Endothelial cell of umbilical vein (primary cell): ENCODE measurements at regions not wholly inside any gene's neighbourhood (a gene's known extent, or its start where the extent isn't known, plus 50 kb on each side); places are given as distances from the start of the nearest gene placed in this dataset.

Experiments used
- BruUV-seq: library from RNA; stranded (reverse); fragments of 400-500 nt; replicated peaks from 2 replicates; lab custom pipeline; 2021; lab: Mats Ljungman, UMichigan
- CTCF ChIA-PET: fragments of 300-600, 350-600 bp; sonication (Branson Sonifier 250); formaldehyde crosslinking; loops from one replicate; lab custom pipeline; 2021; ENCODE audit warnings: antibody characterized with exemption, inconsistent platforms; lab: Charles Lee
- POLR2A ChIA-PET: fragments of 300-600, 350-600 bp; sonication (Branson Sonifier 250); formaldehyde crosslinking; loops from one replicate; lab custom pipeline; 2021; ENCODE audit warnings: antibody characterized with exemption, inconsistent platforms; lab: Charles Lee
- DNase-seq: peaks from one replicate; pipeline ENCODE4 v3.0.0-alpha.2; 2011; ENCODE audit warnings: low read depth, low spot score
- FAIRE-seq: peaks from 2 replicates; lab custom pipeline; 2011; peaks lifted over from hg19 to GRCh38; lab: Jason Lieb, UNC
- H2AFZ ChIP-seq: 2 replicates; pipeline ENCODE4 v1.6.0; 2012; ENCODE audit warnings: low read depth, low read length, control low read depth, inconsistent platforms
- H3K27ac ChIP-seq: 2 replicates; pipeline ENCODE4 v1.5.1; 2011; ENCODE audit warnings: low read depth, mild to moderate bottlenecking, control low read depth, low read length, moderate library complexity; ENCODE audit not compliant: insufficient read depth
- H3K27me3 ChIP-seq, 2 experiments: 2 replicates each; pipeline versions ENCODE4 v1.6.0 to v1.6.1; 2011; ENCODE audit warnings: low read length in 2 of 2, mixed read lengths in 1 of 2; ENCODE audit not compliant: control insufficient read depth in 2 of 2, insufficient read depth in 2 of 2
- H3K36me3 ChIP-seq, 2 experiments: 2 replicates in 1 of 2; 3 replicates in 1 of 2; pipeline ENCODE4 v1.5.1; 2011; ENCODE audit warnings: low read length in 2 of 2, mild to moderate bottlenecking in 1 of 2, moderate library complexity in 1 of 2; ENCODE audit not compliant: control insufficient read depth in 2 of 2, insufficient read depth in 2 of 2; ENCODE audit errors: extremely low read depth in 1 of 2
- H3K4me1 ChIP-seq: 3 replicates; pipeline ENCODE4 v1.5.1; 2011; ENCODE audit warnings: mild to moderate bottlenecking, low read length; ENCODE audit not compliant: control insufficient read depth, insufficient read depth; ENCODE audit errors: extremely low read depth
- H3K4me2 ChIP-seq: 2 replicates; pipeline ENCODE4 v1.6.1; 2011; ENCODE audit warnings: low read length, control low read depth, mixed read lengths; ENCODE audit not compliant: insufficient read depth
- H3K4me3 ChIP-seq, 3 experiments: fragments of 200-600 bp in 1 of 3; sonication (generic), shearing (Covaris generic) in 1 of 3; replicated peaks in 1 of 3; 2 replicates each; pipeline ENCODE4 v1.5.1; 2011 to 2016; ENCODE audit warnings: control low read depth in 3 of 3, low read length in 3 of 3, mild to moderate bottlenecking in 2 of 3, inconsistent platforms in 1 of 3, low read depth in 1 of 3, moderate library complexity in 1 of 3; ENCODE audit not compliant: insufficient read depth in 1 of 3
- H3K79me2 ChIP-seq: 2 replicates; pipeline ENCODE4 v1.6.0; 2012; ENCODE audit warnings: low read length, inconsistent platforms; ENCODE audit not compliant: control insufficient read depth, insufficient read depth
- H3K9ac ChIP-seq: replicated peaks from 2 replicates; pipeline ENCODE3; 2011; ENCODE audit warnings: low read length, control low read depth; ENCODE audit not compliant: insufficient read depth; ENCODE audit errors: extremely low read depth
- H3K9me1 ChIP-seq: replicated peaks from 3 replicates; pipeline ENCODE4 v1.6.0; 2011; ENCODE audit warnings: mild to moderate bottlenecking, low read length; ENCODE audit not compliant: control insufficient read depth, insufficient read depth; ENCODE audit errors: extremely low read depth
- H3K9me3 ChIP-seq: replicated peaks from 2 replicates; pipeline ENCODE4 v1.5.1; 2012; ENCODE audit warnings: low read length, inconsistent platforms; ENCODE audit not compliant: control insufficient read depth, insufficient read depth
- H4K20me1 ChIP-seq: replicated peaks from 2 replicates; pipeline ENCODE3; 2011; ENCODE audit warnings: mild to moderate bottlenecking, low read length; ENCODE audit not compliant: control insufficient read depth, insufficient read depth; ENCODE audit errors: extremely low read depth
- EZH2 ChIP-seq: IDR thresholded peaks from 2 replicates; pipeline ENCODE4 v1.6.1; 2012; ENCODE audit warnings: borderline replicate concordance, low read depth, mild to moderate bottlenecking, moderate library complexity, low read length, inconsistent platforms; ENCODE audit not compliant: severe bottlenecking
- FOS ChIP-seq: IDR thresholded peaks from 2 replicates; pipeline ENCODE4 v1.6.1; 2011; ENCODE audit warnings: mild to moderate bottlenecking, low read length, moderate library complexity, borderline replicate concordance; ENCODE audit not compliant: insufficient read depth
- GATA2 ChIP-seq: IDR thresholded peaks from 2 replicates; pipeline ENCODE4 v1.7.0; 2011; ENCODE audit warnings: low read depth, mild to moderate bottlenecking, moderate library complexity, mixed read lengths, low read length; ENCODE audit not compliant: insufficient read length, insufficient read depth
- JUN ChIP-seq: IDR thresholded peaks from 2 replicates; pipeline ENCODE4 v1.6.1; 2011; ENCODE audit warnings: borderline replicate concordance, low read depth; ENCODE audit not compliant: insufficient read length, insufficient read depth
- MYC ChIP-seq: IDR thresholded peaks from one replicate; pipeline ENCODE4 v1.6.1; 2011; ENCODE audit warnings: mild to moderate bottlenecking, low read depth, low read length
- POLR2A ChIP-seq: IDR thresholded peaks from 2 replicates; pipeline ENCODE4 v1.6.1; 2012; ENCODE audit warnings: low read depth, mild to moderate bottlenecking, control low read depth, low read length
- POLR2AphosphoS5 ChIP-seq: IDR thresholded peaks from 2 replicates; pipeline ENCODE4 v1.6.1; 2012; ENCODE audit warnings: low read depth, mild to moderate bottlenecking, control low read depth, low read length, moderate library complexity; ENCODE audit not compliant: insufficient read depth
- dilution Hi-C: fragments of 300-500 bp; cut with MboI; formaldehyde crosslinking; loops from one replicate; pipeline ENCODE4 v1.15.0; 2019; ENCODE audit warnings: low sequenced_read_pairs; ENCODE audit not compliant: extremely low pct_ligation_motif_present
- intact Hi-C: fragments of 100-400 bp; cut with micrococcal nuclease; formaldehyde crosslinking; loops from one replicate; pipeline ENCODE4 v1.10.0; 2022
- TF ChIP-seq, protein P1 (sequence below), 2 donors: IDR thresholded peaks; 1 replicate in 1 of 2; 2 replicates in 1 of 2; pipeline ENCODE4 v1.5.1; 2011; ENCODE audit warnings: low read length in 2 of 2, mild to moderate bottlenecking in 2 of 2, moderate library complexity in 2 of 2, control low read depth in 1 of 2, inconsistent platforms in 1 of 2, low read depth in 1 of 2; ENCODE audit not compliant: insufficient read depth in 1 of 2; ENCODE audit errors: extremely low read depth in 1 of 2
- TF ChIP-seq, protein P2 (sequence below): IDR thresholded peaks from 2 replicates; pipeline ENCODE4 v1.6.1; 2011; ENCODE audit not compliant: insufficient read depth, insufficient read length

DNA sequence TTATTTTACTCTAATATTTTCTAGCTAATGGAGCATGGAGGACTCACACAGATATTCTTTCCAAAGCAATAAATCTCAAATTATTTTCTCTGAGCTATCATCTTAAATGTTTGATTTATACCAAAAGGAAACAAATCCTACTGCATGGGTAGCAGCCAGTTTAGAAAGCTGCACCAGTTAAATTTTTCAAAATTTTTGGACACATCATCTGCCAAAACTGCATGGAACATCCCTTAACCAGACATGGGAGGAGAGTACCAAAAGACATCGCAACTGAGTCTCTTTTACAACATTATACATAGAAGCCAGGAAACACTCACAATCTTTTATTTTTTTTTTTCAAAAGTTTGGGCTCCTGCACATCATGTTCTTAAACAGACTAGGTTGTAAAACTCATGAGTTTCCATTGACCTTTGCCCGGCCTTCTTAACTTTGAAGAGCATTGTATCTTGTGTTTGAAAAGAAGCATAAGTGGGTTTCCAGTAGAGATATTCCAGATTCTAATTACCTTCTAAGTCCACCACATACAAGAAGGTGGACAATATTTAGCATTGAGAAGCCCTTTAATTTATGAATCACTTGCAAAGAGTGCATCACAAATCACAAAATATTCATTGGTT is 87.7 kb upstream of the HMGCLL1 start:
- no peaks in the 10 kb centered on the region for H3K9me3 ChIP-seq
- no peaks in the 10 kb centered on the region for H3K27me3 ChIP-seq
- intact Hi-C loops = no loop called here
- H3K9ac ChIP-seq = no peak overlapping the region
- no peaks in the 10 kb centered on the region for H3K4me1 ChIP-seq
- FAIRE-seq (no peak), DNase-seq (no peak)
- no peaks in the 10 kb centered on the region for H4K20me1 ChIP-seq
- CTCF ChIA-PET = no interaction called here
- POLR2A ChIA-PET = no interaction called here
- H3K27ac ChIP-seq = no peak overlapping the region
- dilution Hi-C loops = no loop called here
- H2AFZ ChIP-seq = no peak overlapping the region
- TF ChIP-seq, protein P1, sequence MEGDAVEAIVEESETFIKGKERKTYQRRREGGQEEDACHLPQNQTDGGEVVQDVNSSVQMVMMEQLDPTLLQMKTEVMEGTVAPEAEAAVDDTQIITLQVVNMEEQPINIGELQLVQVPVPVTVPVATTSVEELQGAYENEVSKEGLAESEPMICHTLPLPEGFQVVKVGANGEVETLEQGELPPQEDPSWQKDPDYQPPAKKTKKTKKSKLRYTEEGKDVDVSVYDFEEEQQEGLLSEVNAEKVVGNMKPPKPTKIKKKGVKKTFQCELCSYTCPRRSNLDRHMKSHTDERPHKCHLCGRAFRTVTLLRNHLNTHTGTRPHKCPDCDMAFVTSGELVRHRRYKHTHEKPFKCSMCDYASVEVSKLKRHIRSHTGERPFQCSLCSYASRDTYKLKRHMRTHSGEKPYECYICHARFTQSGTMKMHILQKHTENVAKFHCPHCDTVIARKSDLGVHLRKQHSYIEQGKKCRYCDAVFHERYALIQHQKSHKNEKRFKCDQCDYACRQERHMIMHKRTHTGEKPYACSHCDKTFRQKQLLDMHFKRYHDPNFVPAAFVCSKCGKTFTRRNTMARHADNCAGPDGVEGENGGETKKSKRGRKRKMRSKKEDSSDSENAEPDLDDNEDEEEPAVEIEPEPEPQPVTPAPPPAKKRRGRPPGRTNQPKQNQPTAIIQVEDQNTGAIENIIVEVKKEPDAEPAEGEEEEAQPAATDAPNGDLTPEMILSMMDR (IDR thresholded peaks at IDR 0.05; ENCODE audit: extremely low read depth in 1 of 2, insufficient read depth in 1 of 2, low read depth in 1 of 2, low read length in 2 of 2) = no peak
- TF ChIP-seq POLR2A (no peak), EZH2 (no peak), GATA2 (no peak), JUN (no peak), POLR2AphosphoS5 (no peak), FOS (no peak), MYC (no peak)
- TF ChIP-seq, protein P2, sequence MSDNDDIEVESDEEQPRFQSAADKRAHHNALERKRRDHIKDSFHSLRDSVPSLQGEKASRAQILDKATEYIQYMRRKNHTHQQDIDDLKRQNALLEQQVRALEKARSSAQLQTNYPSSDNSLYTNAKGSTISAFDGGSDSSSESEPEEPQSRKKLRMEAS = no peak
- no peaks in the 10 kb centered on the region for H3K9me1 ChIP-seq
- no peaks in the 10 kb centered on the region for H3K79me2 ChIP-seq
- no peak overlapping the region for H3K4me3 ChIP-seq
- no peak overlapping the region for H3K4me2 ChIP-seq
- no TSS peak for BruUV-seq
- no peaks in the 10 kb centered on the region for H3K36me3 ChIP-seq
